GM18907 (cell line): ENCODE measurements at regions not wholly inside any gene's neighbourhood (a gene's known extent, or its start where the extent isn't known, plus 50 kb on each side); places are given as distances from the start of the nearest gene placed in this dataset.

Experiments used
- ATAC-seq: cut with Tn5 transposase; IDR thresholded peaks from one replicate; pipeline ENCODE4 v1.9.1; 2021; ENCODE audit warnings: mild to moderate bottlenecking, moderate library complexity; ENCODE audit not compliant: unreplicated experiment

DNA sequence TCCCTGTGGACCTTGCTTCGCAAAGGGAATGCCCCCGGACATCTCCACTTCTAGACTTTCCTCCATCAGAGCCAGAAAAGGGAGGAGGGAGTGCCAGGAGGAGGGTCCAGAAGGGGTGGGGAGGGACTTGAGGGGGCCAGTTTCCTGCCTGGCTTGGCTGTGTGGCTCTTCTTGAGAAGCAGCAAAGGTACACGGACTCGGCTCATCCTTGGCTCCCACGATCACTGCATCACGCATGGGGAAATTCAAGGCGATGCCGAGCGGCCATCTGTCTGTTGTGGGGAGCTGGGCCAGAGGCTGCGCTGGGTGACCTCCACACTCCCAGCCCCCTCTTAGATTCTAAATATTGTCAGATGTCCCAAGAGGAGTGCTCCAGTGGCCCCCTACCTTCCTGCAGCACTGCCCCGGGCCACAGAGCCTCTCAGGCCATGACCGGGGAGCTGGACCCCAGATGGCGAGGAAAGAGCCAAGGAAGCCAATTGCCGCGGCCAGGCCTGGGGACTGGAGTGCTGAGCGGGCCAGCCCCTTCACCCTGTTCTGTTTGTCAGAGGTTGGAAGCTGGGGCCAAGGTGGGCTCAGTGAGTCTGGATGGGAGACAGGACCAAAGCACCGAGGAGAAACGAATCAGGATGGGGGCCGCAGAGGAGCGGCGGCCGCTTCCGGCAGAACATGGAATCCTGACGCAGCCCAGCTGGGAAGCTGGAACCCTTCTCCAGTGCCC, 104.5 kb downstream of the RBFOX3 start:
- ATAC-seq, result no peak

DNA sequence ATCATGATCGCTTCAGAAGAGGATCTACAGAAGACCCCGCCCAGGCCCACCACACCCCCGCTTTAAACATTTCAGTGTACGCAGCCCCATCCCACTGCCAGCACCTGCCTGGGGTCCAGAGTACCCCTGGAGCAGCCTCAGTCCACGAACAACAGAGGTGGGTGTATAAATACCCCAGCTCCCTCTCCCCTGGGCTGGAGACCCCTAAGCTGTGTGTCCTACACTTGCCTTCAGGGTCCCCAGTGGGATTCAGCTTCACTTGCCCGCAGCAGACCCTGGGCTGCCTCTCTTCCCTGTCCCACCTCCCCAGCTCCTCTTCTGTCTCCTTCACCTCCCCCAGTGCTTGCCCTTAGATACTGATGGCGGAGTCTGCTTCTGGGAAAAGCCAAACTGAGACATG, 105.7 kb downstream of the RBFOX3 start:
- no peak for ATAC-seq

DNA sequence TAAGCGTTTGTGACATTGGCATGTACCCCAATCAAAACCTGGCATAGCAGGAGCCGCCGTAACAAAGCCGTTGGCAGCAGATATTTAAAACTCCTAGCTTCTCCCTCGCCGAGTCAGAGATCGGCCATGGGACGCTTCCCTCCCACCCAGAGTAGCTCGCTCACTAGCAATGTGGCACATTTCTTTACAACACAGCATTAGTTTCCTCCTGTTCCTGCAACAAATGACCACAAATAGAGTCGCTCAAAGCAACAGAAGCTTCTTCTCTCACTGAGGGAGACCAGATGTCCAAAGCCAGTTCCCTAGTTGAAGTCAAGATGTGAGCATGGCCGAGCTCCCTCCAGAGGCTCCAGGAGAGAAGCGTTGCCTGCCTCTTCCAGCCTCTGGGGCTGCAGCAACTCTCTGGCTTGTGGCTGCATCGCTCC, 106.7 kb downstream of the RBFOX3 start:
- no peak for ATAC-seq

DNA sequence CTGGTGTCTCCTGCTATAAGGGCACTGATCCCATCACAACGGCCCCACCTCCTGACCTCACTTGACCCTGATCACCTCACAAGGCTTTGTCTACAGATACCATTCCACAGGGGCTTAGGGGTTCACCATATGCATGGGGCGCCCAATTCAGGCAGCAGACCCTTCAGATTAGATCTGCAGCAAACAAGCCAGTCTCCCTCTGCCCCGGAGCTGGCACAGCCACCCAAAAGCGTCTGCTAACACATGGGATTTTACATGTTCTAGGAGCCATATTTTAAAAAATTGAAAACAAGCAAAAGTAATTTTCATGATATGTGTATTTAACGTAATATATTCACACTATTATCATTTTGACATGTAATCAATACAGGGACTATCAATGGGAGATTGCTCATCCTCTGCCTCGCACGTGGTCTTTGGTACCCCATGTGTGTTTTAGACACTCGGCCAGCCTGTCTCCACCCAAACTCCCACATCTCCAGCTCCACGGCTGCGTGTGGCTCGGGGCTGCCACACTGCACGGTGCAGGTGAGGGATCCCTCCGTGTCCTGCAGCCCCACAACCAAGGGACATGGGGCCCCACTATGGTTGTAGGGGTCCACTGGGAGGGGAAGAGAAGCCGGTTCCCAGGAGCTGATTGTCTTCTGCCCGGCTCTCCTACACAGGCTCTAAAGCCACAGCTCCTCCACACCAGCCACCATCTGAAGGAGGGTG, 107.6 kb downstream of the RBFOX3 start:
- no peak for ATAC-seq

DNA sequence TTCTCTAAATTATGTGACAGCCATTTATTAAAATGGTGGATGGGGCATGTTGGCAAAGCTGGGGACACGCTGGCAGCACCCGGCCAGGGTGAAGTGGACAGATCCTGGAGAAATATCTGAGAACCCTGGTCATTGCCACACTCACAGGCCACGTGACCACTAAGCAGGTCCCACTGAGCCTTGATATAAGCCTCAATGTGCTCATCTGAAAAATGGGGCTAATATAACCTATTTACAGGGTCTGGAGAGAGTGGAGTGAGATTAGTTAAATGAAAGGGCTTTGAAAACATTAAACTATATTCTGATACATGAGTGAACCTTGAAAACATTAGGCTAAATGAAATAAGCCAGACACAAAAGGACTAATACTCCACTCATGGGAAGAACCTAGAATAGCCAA, 108.9 kb downstream of the RBFOX3 start:
- no peak for ATAC-seq

DNA sequence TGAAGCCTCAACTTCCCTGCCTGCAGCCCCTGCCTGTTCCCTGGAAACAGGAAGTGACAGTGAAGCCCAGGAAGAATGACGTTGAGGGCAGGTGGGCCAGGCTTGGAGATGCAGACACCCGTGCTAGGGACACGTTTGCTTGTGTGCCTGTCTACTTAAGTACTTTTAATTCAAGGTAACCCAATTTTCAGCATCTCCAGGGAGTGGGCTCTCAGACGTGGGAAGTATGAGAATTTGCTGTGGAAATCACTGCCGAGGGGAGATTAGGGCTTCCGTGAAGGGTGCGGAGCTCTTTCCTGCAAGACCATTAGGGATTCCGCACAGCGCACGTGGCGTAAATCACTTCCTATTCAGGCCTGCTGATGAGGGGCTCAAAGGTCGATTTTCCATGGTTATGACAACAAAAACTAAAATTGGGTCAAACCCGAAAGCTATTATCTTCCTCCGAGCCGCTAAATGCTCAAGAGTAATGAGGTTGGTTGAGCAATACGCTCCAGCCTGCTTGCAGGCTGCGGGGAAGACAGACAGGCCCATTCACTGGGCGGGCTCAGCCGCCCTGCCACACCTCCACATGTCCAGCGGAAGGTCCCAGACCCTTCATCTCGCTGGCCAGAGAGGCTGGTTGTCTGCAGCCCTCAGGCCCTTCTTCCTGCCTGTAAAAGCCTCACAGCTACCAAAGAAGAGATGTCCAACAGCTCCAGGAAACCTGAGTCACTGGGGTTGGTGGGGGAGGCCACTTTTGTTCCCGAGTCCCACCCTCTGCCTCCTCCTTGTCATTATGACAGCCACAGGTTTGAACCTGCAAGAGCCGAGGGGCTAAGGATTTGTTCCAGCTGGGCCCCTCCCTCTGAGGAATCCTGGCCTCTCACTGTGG, 109.9 kb downstream of the RBFOX3 start:
- no peak for ATAC-seq

DNA sequence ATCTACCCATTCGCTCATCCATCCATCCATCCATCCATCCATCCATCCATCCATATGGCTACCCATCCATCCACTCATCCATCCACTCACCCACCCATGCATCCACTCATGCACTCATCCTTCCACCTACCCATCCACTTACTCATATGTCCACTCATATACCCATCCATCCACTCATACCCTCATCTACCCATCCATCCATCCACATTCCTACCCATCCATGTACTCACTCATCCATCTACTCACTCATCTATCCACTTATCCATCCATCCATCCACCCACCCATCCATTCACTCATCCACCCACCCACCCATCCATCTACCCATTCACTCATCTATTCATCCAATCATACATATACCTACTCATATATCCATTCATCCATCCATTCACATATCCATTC, 112.0 kb downstream of the RBFOX3 start:
- ATAC-seq, result no peak

DNA sequence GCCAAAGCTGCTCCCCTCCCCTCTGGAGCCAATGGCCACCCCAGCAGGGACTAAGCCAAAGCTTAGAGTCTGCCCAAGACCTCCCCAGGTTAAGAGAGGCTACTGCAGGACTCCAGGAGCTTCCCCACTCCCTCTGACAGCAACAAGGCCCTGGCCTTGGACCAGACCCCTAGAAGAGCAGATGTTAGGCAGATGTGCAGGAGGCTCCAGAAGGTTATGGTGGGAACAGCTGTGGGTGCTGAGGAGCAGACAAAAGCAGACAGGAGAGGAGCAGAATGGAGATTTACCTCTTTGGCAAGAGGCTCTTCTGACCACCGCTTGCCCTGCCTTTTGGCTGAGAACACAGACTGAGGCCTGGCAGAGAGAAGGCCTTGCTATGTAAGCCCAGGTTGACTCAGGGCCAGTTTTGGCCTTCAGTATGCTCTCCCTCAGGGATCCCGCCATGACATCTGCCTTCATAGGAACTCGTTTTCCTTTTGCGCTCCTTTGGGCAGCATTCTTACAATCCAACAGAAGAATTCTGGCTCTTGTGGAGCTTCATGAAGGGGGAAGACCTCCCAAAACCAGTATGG, 113.0 kb downstream of the RBFOX3 start:
- no peak for ATAC-seq

DNA sequence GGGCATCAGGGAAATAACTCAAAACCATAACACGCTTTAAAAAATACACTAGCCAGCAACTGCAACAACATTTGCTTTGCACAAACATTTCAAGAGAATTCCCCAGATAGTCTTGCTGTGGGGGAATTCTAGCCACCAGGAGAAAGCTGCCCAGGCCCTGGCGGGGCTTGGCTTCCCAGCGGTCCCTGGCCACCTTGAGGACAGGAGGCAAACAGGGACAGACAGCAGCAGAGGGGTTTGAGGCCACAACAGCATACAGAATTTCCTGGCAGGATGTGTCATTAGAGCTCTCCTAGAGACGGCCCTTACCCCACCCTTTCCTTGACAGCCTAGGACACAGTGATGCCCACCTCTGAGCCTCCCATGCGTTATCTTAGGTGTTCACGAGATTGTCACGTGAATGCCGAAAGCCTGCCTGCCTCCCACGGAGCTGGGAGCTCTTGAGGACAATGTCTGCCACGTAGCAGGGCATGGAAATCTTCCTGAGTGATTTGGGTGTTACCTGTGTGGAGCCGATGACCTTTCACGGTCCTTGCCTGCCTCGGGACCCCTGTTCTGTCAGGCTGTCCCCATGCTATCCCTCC, 114.3 kb downstream of the RBFOX3 start:
- ATAC-seq, result no peak

DNA sequence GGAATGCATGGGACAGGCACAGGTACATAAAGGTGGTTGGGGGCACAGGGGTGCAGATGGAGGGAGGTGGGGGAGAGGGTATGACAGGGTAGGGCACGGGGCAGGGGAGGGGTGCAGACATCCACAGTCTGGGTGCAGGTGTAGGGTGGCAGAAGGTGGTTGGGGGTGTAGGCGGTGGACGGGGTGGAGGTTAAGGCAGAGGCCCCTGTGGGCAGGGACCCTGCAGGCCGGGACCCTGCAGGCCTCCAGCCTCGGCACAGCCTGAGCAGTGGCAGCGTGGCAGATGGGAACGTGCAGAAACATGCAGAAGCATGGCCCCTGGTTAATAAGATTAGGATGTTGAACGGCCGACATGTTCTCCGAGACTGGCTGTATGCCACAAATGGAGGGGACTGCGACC, 115.2 kb downstream of the RBFOX3 start:
- ATAC-seq, result no peak

DNA sequence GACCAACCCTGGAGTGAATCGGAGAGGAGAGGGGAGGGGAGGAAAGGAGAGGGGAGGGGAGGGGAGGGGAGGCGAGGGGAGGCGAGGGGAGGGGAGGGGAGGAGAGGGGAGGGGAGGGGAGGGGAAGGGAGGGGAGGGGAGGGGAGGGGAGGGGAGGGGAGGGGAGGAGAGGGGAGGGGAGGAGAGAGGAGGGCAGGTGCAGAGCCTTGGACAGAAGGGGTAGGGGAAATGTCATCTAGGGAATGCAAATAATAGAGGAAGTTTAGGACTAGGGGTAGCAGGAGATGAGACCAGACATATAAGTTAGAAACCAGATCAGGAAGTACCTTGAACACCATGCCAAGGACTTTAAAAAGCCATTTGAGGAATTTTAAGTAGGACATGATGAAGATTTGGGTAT, 119.8 kb downstream of the RBFOX3 start:
- ATAC-seq, result no peak

DNA sequence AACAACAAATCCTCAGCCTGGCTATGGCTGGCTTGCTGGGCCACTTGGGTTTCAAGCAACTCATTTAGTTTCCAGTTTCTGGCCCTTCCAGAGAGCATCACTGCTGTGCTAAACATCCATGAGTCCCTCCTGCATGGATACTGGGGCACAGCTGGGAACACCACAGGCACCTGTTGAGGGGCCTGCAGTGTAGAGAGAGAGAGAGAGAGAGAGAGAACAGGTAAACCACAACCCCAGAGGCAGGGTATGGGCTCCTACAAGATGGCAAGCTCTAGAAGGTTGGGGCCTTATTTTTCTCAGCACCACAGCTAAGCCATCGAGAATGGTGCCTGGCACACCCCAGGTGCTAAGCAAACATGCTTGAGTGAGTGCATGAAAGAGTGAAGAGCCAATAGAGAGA, 120.3 kb downstream of the RBFOX3 start:
- ATAC-seq, result no peak

DNA sequence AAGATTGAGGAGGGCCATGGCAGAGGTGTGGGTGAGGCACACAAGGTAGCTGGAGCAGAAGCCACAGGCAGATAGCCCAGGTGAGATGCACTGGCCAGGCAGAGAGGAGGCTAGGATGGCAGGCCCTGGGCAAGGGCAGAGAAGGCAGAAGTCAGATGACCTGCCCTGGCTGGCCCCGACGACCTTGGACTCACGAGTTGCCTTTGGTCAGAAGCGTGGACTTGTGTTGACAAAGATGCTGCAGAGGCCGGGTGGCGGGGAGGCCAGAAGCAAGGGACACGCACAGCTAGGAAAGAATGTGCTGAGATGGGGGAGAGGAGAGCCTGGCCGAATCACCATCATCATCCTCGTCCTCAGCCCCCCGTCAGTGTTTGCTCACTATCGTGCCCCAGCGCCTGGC, 123.7 kb downstream of the RBFOX3 start:
- no peak for ATAC-seq

DNA sequence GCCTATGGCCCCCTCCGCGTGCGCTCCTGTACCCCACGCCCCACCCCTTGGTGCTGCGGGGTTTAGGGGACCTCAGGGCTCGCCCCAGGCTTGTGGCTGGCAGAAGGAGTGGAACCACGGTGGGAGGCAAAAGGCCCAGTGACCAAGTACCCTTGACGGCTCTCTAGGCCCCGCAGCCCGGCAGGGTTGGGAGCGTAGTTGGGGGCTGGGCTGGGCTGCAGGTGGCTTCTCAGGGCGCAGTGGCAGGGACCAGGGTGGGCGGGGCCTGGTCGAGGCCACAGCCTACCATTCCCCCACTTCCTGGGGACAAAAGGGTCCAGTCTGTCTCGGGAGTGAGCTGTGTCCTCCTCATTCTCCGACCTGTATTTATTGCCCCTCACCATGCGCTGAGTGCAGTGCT, 124.9 kb downstream of the RBFOX3 start:
- ATAC-seq, result no peak

DNA sequence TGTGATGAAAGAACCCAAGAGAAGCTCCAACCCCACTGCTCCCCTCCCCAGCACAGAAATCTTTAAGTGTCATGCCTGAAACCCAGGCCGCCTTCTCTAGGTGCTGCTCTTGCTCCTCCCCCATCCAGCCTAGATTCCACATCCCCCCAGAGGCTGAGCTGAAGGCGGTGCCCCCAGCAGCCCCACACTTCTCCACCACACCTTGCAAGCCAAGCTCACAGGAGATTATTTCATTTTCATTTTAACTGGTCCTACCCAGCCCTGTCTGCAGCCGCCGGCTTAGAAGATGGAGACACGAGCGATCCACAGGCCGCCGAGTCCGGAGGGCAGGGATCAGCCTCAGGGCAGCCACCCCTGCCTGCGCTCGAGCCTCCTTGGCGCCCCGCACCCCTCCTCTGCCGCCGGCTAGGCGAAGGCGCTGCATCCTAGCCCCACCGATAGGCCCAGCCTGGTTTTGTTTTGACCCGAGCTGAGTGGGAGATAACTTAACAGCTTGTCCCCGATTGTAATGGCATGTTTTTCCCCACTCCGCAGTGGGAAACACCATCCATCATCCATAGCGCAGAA, 125.3 kb downstream of the RBFOX3 start:
- no peak for ATAC-seq

DNA sequence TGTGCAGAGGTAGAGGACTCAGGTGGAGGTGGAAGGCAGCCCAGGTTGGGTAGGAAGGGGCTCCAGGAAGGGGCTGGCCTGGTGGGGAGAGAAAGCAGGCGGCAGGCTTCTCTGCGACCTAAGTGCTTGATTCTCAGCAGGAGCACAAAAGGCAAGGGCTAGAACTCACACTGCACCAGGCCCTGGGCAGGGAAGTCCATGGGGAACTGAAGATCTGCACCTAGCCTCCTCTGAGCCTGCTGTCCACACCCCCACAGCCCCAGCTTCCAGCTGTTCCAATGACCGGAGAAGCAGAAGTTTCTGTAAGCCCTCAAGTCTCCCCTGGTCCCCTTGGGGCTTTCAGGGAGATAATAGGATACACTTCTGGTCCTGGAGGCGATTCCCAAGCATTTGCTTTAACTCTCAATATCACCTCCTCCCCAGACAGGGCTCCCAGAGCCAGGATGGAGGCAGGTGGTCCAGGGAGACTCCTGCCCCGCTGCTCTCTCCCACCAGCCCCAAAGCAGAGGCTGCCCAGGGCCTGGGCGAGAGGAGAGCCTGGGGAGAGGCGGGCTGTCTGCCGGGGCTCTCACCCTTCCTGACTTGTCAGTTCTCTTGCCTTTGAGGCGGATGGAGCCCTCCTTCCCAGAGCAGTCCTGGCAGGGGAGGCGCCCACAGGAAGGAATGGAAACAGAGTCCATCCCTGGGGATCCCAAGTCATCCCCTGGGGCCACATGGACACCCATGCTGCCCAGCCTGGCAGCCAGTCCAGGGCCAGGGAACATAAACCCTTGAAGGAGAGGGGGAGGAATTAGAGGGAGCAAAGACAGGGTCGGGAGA, 126.0 kb downstream of the RBFOX3 start:
- ATAC-seq, result no peak

DNA sequence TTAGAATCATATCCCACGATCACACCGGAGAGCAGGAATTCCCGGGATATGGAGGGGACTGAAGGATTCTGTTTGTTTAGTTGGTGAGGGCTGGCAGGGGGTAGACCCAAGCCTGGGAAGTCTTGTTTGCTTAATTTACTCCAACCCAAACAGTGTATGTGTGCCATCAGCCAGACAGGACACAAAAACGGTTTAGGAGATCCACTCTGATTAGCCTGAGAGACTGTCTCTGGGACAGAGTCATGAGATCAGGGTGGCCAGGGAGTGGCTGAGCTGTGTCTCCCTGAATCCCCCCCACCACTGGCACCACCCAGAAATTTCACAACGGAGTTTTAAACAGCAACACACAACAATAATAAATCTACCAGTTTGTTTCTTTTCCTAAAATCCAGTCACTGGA, 127.0 kb downstream of the RBFOX3 start:
- no peak for ATAC-seq

DNA sequence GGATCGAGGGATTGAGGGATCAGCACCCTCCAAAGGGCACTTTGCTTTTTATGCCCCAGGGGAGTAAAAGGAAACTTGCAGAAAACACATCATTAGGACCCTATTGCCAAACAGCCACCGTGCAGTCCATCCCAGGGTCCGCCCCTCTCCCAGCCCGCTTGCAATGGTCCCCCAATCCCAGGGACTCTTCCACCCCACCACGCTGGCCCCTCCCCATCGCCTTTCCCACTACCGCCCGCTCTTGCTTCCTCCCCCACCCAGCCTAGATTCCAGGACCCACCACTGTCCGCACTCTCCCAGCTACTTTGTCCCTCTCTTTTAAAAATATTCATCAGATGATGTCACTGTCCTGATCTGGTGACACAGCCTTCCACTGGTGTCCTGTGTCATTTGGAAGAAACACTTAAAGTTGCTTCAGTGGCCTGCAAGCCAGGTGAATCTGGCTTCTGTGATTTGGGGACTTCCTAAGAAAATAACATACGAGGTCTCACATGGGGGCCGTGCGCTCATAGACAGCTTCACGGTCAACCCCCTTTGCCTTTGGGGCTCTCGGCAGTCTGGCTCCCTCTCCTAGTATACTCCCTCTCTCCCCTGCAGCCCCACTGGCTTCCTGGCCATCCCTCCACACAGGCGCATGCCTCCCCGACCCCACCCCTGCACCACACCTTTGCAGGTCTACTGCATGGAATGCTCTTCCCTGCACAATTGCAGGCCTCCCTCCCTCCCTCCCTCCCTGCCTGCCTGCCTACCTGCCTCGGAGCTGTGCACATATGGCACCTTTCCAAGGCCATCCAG, 127.9 kb downstream of the RBFOX3 start:
- ATAC-seq, result no peak

DNA sequence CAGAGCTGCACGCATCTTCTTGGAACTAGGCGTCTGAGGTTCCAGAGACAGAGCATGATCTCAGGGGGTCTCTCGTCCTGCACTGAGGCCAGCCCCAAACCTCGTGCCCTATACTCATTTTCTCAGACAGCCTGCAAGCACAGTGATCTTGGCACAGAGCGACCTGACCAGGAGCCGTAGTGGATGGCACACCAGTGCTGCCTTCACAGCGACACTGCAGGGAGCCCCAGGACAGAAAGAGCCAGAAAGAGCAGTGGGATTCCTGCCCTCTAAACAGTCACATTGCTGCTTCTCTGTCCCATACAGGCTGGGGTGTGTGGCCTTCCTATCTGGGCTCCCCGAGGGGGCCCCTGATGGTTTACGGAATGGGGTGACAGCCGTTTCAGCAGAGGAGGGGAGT, 131.0 kb downstream of the RBFOX3 start:
- no peak for ATAC-seq
